Right kidney (tissue), 1 donor: ENCODE measurements at regions not wholly inside any gene's neighbourhood (a gene's known extent, or its start where the extent isn't known, plus 50 kb on each side); places are given as distances from the start of the nearest gene placed in this dataset.
"Not testable (repeated sequence)": the region's sequence is repeated elsewhere in the genome, so short reads cannot be mapped to it uniquely, and the experiment has no call there.

Source experiments
- DNase-seq: peaks from one replicate; pipeline ENCODE4 v3.0.0-alpha.2; 2016

- no peak for DNase-seq
Observed at GRCh38 chr4:163693211-163693610, 198.7 kb downstream of the TMA16 start.

GRCh38 chr4:163693776-163694175, 199.3 kb downstream of the TMA16 start:
- DNase-seq: no peak

GRCh38 chr4:163694385-163694784, 199.9 kb downstream of the TMA16 start:
- DNase-seq: no peak

GRCh38 chr4:163697121-163697520, 202.6 kb downstream of the TMA16 start:
- DNase-seq: no peak

- not testable (repeated sequence) for DNase-seq
Observed at GRCh38 chr4:163700383-163700782, 205.9 kb downstream of the TMA16 start.

- no peak for DNase-seq
Observed at GRCh38 chr4:163701916-163702315, 207.4 kb downstream of the TMA16 start.

- DNase-seq: no peak
Observed at GRCh38 chr4:163702736-163703135, 208.2 kb downstream of the TMA16 start.

GRCh38 chr4:163703251-163703650, 208.8 kb downstream of the TMA16 start:
- DNase-seq: no peak

- DNase-seq: no peak
Observed at GRCh38 chr4:163707873-163708272, 213.4 kb downstream of the TMA16 start.

- DNase-seq: no peak
Observed at GRCh38 chr4:163709601-163710000, 215.1 kb downstream of the TMA16 start.

- no peak for DNase-seq
Observed at GRCh38 chr4:163710158-163710557, 215.7 kb downstream of the TMA16 start.

GRCh38 chr4:163724495-163724894, 230.0 kb downstream of the TMA16 start:
- not testable (repeated sequence) for DNase-seq

- no peak for DNase-seq
Observed at GRCh38 chr4:163726641-163727040, 232.2 kb downstream of the TMA16 start.

- DNase-seq: no peak
Observed at GRCh38 chr4:163731071-163731470, 236.6 kb downstream of the TMA16 start.

GRCh38 chr4:163732473-163732872, 238.0 kb downstream of the TMA16 start:
- no peak for DNase-seq

GRCh38 chr4:163736876-163737275, 242.4 kb downstream of the TMA16 start:
- DNase-seq: no peak

- DNase-seq: not testable (repeated sequence)
Observed at GRCh38 chr4:163737846-163738245, 243.4 kb downstream of the TMA16 start.

GRCh38 chr4:163738521-163738920, 244.0 kb downstream of the TMA16 start:
- DNase-seq: no peak

- DNase-seq: no peak
Observed at GRCh38 chr4:163744861-163745260, 250.4 kb downstream of the TMA16 start.

- DNase-seq: no peak
Observed at GRCh38 chr4:163747293-163747692, 252.8 kb downstream of the TMA16 start.

GRCh38 chr4:163747886-163748285, 253.4 kb downstream of the TMA16 start:
- no peak for DNase-seq

GRCh38 chr4:163748449-163748848, 254.0 kb downstream of the TMA16 start:
- no peak for DNase-seq

GRCh38 chr4:163755013-163755412, 260.5 kb downstream of the TMA16 start:
- DNase-seq: no peak

- no peak for DNase-seq
Observed at GRCh38 chr4:163757219-163757618, 262.7 kb downstream of the TMA16 start.

- DNase-seq: no peak
Observed at GRCh38 chr4:163758032-163758431, 263.5 kb downstream of the TMA16 start.
